A549 (cell line): ENCODE measurements at regions not wholly inside any gene's neighbourhood (a gene's known extent, or its start where the extent isn't known, plus 50 kb on each side); places are given as distances from the start of the nearest gene placed in this dataset.

Source experiments
- ATAC-seq, 2 experiments: fragments of 200-7000 bp in 1 of 2; fragments of >200 bp in 1 of 2; cut with Nextera tagmentation in 1 of 2; cut with Tn5 transposase in 1 of 2; 3 replicates each; pipeline versions ENCODE4 v1.8.0 to v1.9.1; 2018 to 2020; ENCODE audit warnings: mild to moderate bottlenecking in 1 of 2, moderate library complexity in 1 of 2
- CTCF ChIA-PET: fragments of 300-600 bp; sonication (Branson Sonifier 250); formaldehyde crosslinking; extraction: SDS; loops from one replicate; lab custom pipeline; 2021; ENCODE audit warnings: antibody characterized with exemption, inconsistent platforms; lab: Yijun Ruan, JAX
- POLR2A ChIA-PET: fragments of 350-600 bp; formaldehyde crosslinking; extraction: SDS; loops from one replicate; lab custom pipeline; 2021; ENCODE audit warnings: antibody characterized with exemption, inconsistent platforms; lab: Yijun Ruan, JAX
- DNase-seq, 2 experiments: peaks; one replicate each; pipeline versions ENCODE4 v3.0.0 to v3.0.0-alpha.2; 2011 to 2016; ENCODE audit warnings: low read depth in 1 of 2, low spot score in 1 of 2
- FAIRE-seq: peaks from 2 replicates; lab custom pipeline; 2011; peaks lifted over from hg19 to GRCh38; lab: Jason Lieb, UNC
- H3K27ac ChIP-seq, 2 experiments: fragments of >200 bp; sonication (Bioruptor Twin); formaldehyde crosslinking; 3 replicates each; pipeline ENCODE4 v1.5.1; 2016 to 2017
- H3K4me1 ChIP-seq: fragments of >200 bp; sonication (Bioruptor Twin); formaldehyde crosslinking; 3 replicates; pipeline ENCODE4 v1.6.1; 2016
- H3K4me2 ChIP-seq: fragments of >200 bp; sonication (Bioruptor Twin); formaldehyde crosslinking; 3 replicates; pipeline ENCODE4 v1.6.1; 2016
- H3K4me3 ChIP-seq: fragments of >200 bp; sonication (Bioruptor Twin); formaldehyde crosslinking; 3 replicates; pipeline ENCODE4 v1.5.1; 2016
- H3K9me3 ChIP-seq: fragments of >200 bp; sonication (Bioruptor Twin); formaldehyde crosslinking; 3 replicates; pipeline ENCODE4 v1.6.1; 2016
- CBX2 ChIP-seq: fragments of 200-600 bp; sonication (generic); IDR thresholded peaks from 2 replicates; pipeline ENCODE4 v1.6.1; 2016; ENCODE audit warnings: low read depth, mild to moderate bottlenecking, borderline replicate concordance
- CEBPB ChIP-seq, 2 experiments: fragments of >200 bp in 1 of 2; sonication (Bioruptor Twin) in 1 of 2; formaldehyde crosslinking in 1 of 2; IDR thresholded peaks; 2 replicates each; pipeline ENCODE4 v1.6.1; 2012 to 2016
- CHD4 ChIP-seq: fragments of 200-600 bp; sonication (generic); IDR thresholded peaks from 2 replicates; pipeline ENCODE4 v1.6.1; 2016; ENCODE audit warnings: antibody characterized with exemption, mild to moderate bottlenecking, borderline replicate concordance
- CTCF ChIP-seq: fragments of >200 bp; sonication (Bioruptor Twin); formaldehyde crosslinking; IDR thresholded peaks from 3 replicates; pipeline ENCODE4 v1.5.1; 2016
- FOSB ChIP-seq: fragments of 250-450 bp; sonication (Bioruptor Pico); IDR thresholded peaks from 2 replicates; pipeline ENCODE4 v1.5.0; 2020; ENCODE audit warnings: mild to moderate bottlenecking, moderate library complexity
- HOXB5 ChIP-seq: fragments of 250-450 bp; sonication (Bioruptor Pico); IDR thresholded peaks from 2 replicates; pipeline ENCODE4 v1.5.0; 2020; ENCODE audit warnings: mild to moderate bottlenecking, moderate library complexity
- JUN ChIP-seq, 2 experiments: fragments of >200 bp; sonication (Bioruptor Twin); formaldehyde crosslinking; IDR thresholded peaks; 2 replicates in 1 of 2; 3 replicates in 1 of 2; pipeline ENCODE4 v1.6.1; 2016 to 2017
- KDM5A ChIP-seq: fragments of 200-600 bp; sonication (generic); IDR thresholded peaks from 2 replicates; pipeline ENCODE4 v1.6.1; 2016; ENCODE audit warnings: antibody characterized with exemption, mild to moderate bottlenecking
- MAFK ChIP-seq: fragments of 450-650 bp; IDR thresholded peaks from 2 replicates; pipeline ENCODE4 v1.6.1; 2014; ENCODE audit not compliant: partially characterized antibody
- MAZ ChIP-seq: fragments of 150-350 bp; IDR thresholded peaks from 2 replicates; pipeline ENCODE4 v1.6.1; 2014; ENCODE audit warnings: antibody characterized with exemption, low read depth, low read length, borderline replicate concordance
- NPAS2 ChIP-seq: fragments of 250-450 bp; sonication (Bioruptor Pico); IDR thresholded peaks from 2 replicates; pipeline ENCODE4 v1.8.0; 2022; ENCODE audit warnings: mild to moderate bottlenecking, moderate library complexity, borderline replicate concordance
- POLR2A ChIP-seq: IDR thresholded peaks from 2 replicates; pipeline ENCODE4 v1.6.1; 2012; ENCODE audit warnings: mild to moderate bottlenecking, low read length
- POLR2AphosphoS2 ChIP-seq: conservative IDR thresholded peaks from 2 replicates; pipeline ENCODE4 v1.6.1; 2012; ENCODE audit warnings: low read length, improper control_type of control experiment, inconsistent platforms
- RNF2 ChIP-seq: fragments of 200-600 bp; sonication (generic); IDR thresholded peaks from 2 replicates; pipeline ENCODE4 v1.6.1; 2016; ENCODE audit warnings: low read depth, mild to moderate bottlenecking, antibody characterized with exemption, moderate library complexity, borderline replicate concordance
- TP53 ChIP-seq: fragments of 250-450 bp; sonication (Bioruptor Pico); IDR thresholded peaks from 2 replicates; pipeline ENCODE4 v1.5.0; 2021; ENCODE audit warnings: mild to moderate bottlenecking, moderate library complexity
- USF2 ChIP-seq: fragments of 450-650 bp; IDR thresholded peaks from 2 replicates; pipeline ENCODE4 v1.6.1; 2014; ENCODE audit warnings: antibody characterized with exemption
- WGBS: methylation state at CpG from one replicate; pipeline ENCODE4 v1.1.6; 2017; ENCODE audit errors: missing lambda C conversion rate; 5-methylcytosine and 5-hydroxymethylcytosine counted together
- TF ChIP-seq, protein P1 (sequence below): fragments of 200-600 bp; sonication (generic); IDR thresholded peaks from 2 replicates; pipeline ENCODE4 v1.6.1; 2016; ENCODE audit warnings: antibody characterized with exemption, mild to moderate bottlenecking, moderate library complexity
- TF ChIP-seq, protein P2 (sequence below): IDR thresholded peaks from 2 replicates; pipeline ENCODE4 v1.6.1; 2012

GRCh38 chr2:14937336-14937735 is 304.8 kb downstream of the LRATD1 start:
- Histone ChIP-seq H3K4me1 (no peaks in the 10 kb centered on the region), H3K4me3 (no peak overlapping the region), H3K27ac (no peak overlapping the region), H3K4me2 (no peak overlapping the region), H3K9me3 (no peaks in the 10 kb centered on the region)
- POLR2A ChIA-PET, result no interaction called here
- WGBS, result 2% methylated on average over 3 of the region's 3 CpGs
- ATAC-seq, result no peak
- FAIRE-seq, result no peak
- TF ChIP-seq MAFK, result no peak
- no peak for TF ChIP-seq JUN (IDR thresholded peaks at IDR 0.05)
- no peak for TF ChIP-seq MAZ
- TF ChIP-seq FOSB, result no peak
- TF ChIP-seq, protein P1, sequence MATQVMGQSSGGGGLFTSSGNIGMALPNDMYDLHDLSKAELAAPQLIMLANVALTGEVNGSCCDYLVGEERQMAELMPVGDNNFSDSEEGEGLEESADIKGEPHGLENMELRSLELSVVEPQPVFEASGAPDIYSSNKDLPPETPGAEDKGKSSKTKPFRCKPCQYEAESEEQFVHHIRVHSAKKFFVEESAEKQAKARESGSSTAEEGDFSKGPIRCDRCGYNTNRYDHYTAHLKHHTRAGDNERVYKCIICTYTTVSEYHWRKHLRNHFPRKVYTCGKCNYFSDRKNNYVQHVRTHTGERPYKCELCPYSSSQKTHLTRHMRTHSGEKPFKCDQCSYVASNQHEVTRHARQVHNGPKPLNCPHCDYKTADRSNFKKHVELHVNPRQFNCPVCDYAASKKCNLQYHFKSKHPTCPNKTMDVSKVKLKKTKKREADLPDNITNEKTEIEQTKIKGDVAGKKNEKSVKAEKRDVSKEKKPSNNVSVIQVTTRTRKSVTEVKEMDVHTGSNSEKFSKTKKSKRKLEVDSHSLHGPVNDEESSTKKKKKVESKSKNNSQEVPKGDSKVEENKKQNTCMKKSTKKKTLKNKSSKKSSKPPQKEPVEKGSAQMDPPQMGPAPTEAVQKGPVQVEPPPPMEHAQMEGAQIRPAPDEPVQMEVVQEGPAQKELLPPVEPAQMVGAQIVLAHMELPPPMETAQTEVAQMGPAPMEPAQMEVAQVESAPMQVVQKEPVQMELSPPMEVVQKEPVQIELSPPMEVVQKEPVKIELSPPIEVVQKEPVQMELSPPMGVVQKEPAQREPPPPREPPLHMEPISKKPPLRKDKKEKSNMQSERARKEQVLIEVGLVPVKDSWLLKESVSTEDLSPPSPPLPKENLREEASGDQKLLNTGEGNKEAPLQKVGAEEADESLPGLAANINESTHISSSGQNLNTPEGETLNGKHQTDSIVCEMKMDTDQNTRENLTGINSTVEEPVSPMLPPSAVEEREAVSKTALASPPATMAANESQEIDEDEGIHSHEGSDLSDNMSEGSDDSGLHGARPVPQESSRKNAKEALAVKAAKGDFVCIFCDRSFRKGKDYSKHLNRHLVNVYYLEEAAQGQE, result no peak
- no peak for TF ChIP-seq TP53 (CRISPR knock-in tag)
- no peak for TF ChIP-seq POLR2A
- TF ChIP-seq USF2, result no peak
- TF ChIP-seq POLR2AphosphoS2, result no peak
- TF ChIP-seq KDM5A, result no peak
- TF ChIP-seq HOXB5 (CRISPR knock-in tag), result no peak
- no peak for TF ChIP-seq RNF2
- TF ChIP-seq CEBPB (IDR thresholded peaks at IDR 0.05), result no peak
- TF ChIP-seq, protein P2, sequence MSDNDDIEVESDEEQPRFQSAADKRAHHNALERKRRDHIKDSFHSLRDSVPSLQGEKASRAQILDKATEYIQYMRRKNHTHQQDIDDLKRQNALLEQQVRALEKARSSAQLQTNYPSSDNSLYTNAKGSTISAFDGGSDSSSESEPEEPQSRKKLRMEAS, result no peak
- CTCF ChIA-PET, result no interaction called here
- no peak for DNase-seq

DNA sequence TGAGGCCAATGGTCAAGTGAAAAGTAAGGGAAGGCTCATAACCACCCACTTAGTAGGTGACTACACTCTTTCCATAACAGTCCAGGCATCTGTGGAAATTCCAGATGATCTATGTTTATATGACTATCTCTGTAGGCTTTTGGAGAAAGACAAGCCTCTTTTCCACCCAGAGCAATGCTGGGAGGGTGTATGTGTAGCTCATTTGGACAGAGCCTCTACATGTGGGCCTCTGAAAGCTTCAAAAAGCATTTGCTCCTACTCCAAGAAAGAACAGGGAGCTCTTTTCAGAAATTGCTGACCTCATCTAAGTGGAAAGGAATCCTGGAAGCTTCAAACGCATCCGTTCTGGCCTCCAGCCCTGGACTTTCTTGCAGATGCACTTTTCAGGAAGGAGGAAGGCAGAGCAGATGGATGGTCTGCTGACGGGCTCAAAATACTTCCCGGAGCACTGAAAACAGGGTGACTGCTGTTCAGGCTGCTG is 308.7 kb downstream of the LRATD1 start:
- Histone ChIP-seq H3K4me3 (no peak overlapping the region), H3K4me2 (no peak overlapping the region), H3K9me3 (0 out of 3 replicates have a peak, but pooled peaks cover 3% of the 10 kb centered on the region), H3K27ac (no peak overlapping the region), H3K4me1 (no peaks in the 10 kb centered on the region)
- FAIRE-seq (no peak), ATAC-seq (no peak), DNase-seq (no peak)
- ChIA-PET CTCF (no interaction called here), POLR2A (no interaction called here)
- TF ChIP-seq CTCF (no peak), CHD4 (no peak), FOSB (no peak), MAFK (peak; percentile 45), CBX2 (no peak)
- WGBS, result 12% methylated on average over 4 of the region's 4 CpGs

DNA sequence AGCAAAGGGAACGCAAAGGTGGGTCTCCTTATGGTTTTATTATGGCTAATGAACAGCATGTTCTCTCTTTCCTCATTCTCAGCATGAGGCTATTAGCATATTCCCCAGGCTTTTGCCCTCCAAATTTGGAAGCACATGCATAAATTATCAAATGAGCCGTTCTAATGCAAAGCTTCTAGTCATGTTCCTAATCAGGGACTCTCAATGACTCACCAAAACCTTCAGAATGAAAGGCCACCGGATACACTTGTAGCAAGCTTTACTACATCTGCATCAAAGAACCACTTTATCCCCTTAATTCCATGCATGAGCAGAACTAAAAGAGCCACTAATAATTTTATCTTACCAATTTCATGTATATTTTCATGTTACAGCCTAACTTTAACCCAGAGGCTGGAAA is 310.5 kb downstream of the LRATD1 start:
- TF ChIP-seq CHD4, result no peak
- no peak for TF ChIP-seq NPAS2
- DNase-seq (no peak), FAIRE-seq (no peak), ATAC-seq (no peak)
- Histone ChIP-seq H3K9me3 (0 out of 3 replicates have a peak, but pooled peaks cover 3% of the 10 kb centered on the region), H3K4me1 (no peaks in the 10 kb centered on the region), H3K27ac (no peak overlapping the region), H3K4me2 (no peak overlapping the region), H3K4me3 (no peak overlapping the region)
- 7% methylated on average over 3 of the region's 3 CpGs for WGBS
- CTCF ChIA-PET, result interaction anchor here (0.9 kb wide), 1 partner anchor 20 kb away, joined by 3 read pairs; no protein-coding TSS in a partner anchor
- POLR2A ChIA-PET, result no interaction called here
